ENCODE measurements at regions not wholly inside any gene's neighbourhood (a gene's known extent, or its start where the extent isn't known, plus 50 kb on each side); places are given as distances from the start of the nearest gene placed in this dataset.
A peak's percentile ranks its signal among the peaks of the same experiment; 100 is the strongest.
"Not testable (repeated sequence)": the region's sequence is repeated elsewhere in the genome, so short reads cannot be mapped to it uniquely, and the experiment has no call there.

- Histone ChIP-seq H3K9me3 (replicated peaks) (peaks cover 10% of the 10 kb centered on the region), H3K27me3 (ENCODE audit: low read depth) (no peaks in the 10 kb centered on the region), H3K36me3 (no peaks in the 10 kb centered on the region), H3K27ac (replicated peaks) (no peak overlapping the region), H3K4me3 (no peak overlapping the region), H3K4me1 (peaks cover 12% of the 10 kb centered on the region)
- intact Hi-C loops (cut with micrococcal nuclease), result no loop called here
- no peak for TF ChIP-seq CTCF (IDR thresholded peaks at IDR 0.05; ENCODE audit: borderline replicate concordance)
- DNase-seq, result no peak
Observed at GRCh38 chr2:83104202-83104601, 1354.9 kb downstream of the SUCLG1 start.

GRCh38 chr2:83103613-83104012 is 1355.5 kb downstream of the SUCLG1 start:
- H3K9me3 ChIP-seq (replicated peaks), result peaks cover 10% of the 10 kb centered on the region
- no peaks in the 10 kb centered on the region for H3K27me3 ChIP-seq (ENCODE audit: low read depth)
- no peak for TF ChIP-seq CTCF (IDR thresholded peaks at IDR 0.05; ENCODE audit: borderline replicate concordance)
- H3K36me3 ChIP-seq, result no peaks in the 10 kb centered on the region
- H3K4me1 ChIP-seq, result peaks cover 12% of the 10 kb centered on the region
- no peak overlapping the region for H3K4me3 ChIP-seq
- intact Hi-C loops (cut with micrococcal nuclease), result no loop called here
- no peak for DNase-seq
- H3K27ac ChIP-seq (replicated peaks), result peak overlapping the region; percentile 8

- DNase-seq; H3K27ac ChIP-seq (replicated peaks); H3K4me1 ChIP-seq; H3K9me3 ChIP-seq (replicated peaks); H3K4me3 ChIP-seq; H3K36me3 ChIP-seq; intact Hi-C loops (cut with micrococcal nuclease); H3K27me3 ChIP-seq (ENCODE audit: low read depth): not testable (repeated sequence)
Observed at GRCh38 chr2:83089051-83089450, 1370.0 kb downstream of the SUCLG1 start.

- peaks cover 23% of the 10 kb centered on the region for H3K4me1 ChIP-seq
- no peaks in the 10 kb centered on the region for H3K9me3 ChIP-seq (replicated peaks)
- H3K36me3 ChIP-seq, result no peaks in the 10 kb centered on the region
- no peak overlapping the region for H3K4me3 ChIP-seq
- no peak for DNase-seq
- no peaks in the 10 kb centered on the region for H3K27me3 ChIP-seq (ENCODE audit: low read depth)
- H3K27ac ChIP-seq (replicated peaks), result no peak overlapping the region
- intact Hi-C loops (cut with micrococcal nuclease), result no loop called here
- no peak for TF ChIP-seq CTCF (IDR thresholded peaks at IDR 0.05; ENCODE audit: borderline replicate concordance)
Observed at GRCh38 chr2:83085869-83086268, 1373.2 kb downstream of the SUCLG1 start.

GRCh38 chr2:83081826-83082690 is 1377.0 kb downstream of the SUCLG1 start:
- H3K4me3 ChIP-seq, result no peak overlapping the region
- DNase-seq, result no peak
- peaks cover 23% of the 10 kb centered on the region for H3K4me1 ChIP-seq
- H3K27ac ChIP-seq (replicated peaks), result peak overlapping the region; percentile 83
- no peaks in the 10 kb centered on the region for H3K27me3 ChIP-seq (ENCODE audit: low read depth)
- TF ChIP-seq CTCF (IDR thresholded peaks at IDR 0.05; ENCODE audit: borderline replicate concordance), result no peak
- intact Hi-C loops (cut with micrococcal nuclease), result no loop called here
- H3K36me3 ChIP-seq, result no peaks in the 10 kb centered on the region
- peaks cover 10% of the 10 kb centered on the region for H3K9me3 ChIP-seq (replicated peaks)

GRCh38 chr2:83079007-83079406 is 1380.1 kb downstream of the SUCLG1 start:
- TF ChIP-seq CTCF (IDR thresholded peaks at IDR 0.05; ENCODE audit: borderline replicate concordance), result no peak
- peaks cover 10% of the 10 kb centered on the region for H3K9me3 ChIP-seq (replicated peaks)
- no peak overlapping the region for H3K27ac ChIP-seq (replicated peaks)
- H3K4me1 ChIP-seq, result peaks cover 23% of the 10 kb centered on the region
- intact Hi-C loops (cut with micrococcal nuclease), result no loop called here
- H3K36me3 ChIP-seq, result no peaks in the 10 kb centered on the region
- DNase-seq, result no peak
- H3K27me3 ChIP-seq (ENCODE audit: low read depth), result no peaks in the 10 kb centered on the region
- no peak overlapping the region for H3K4me3 ChIP-seq

All from left ventricle myocardium inferior (tissue), 1 donor.